ENCODE measurements at regions not wholly inside any gene's neighbourhood (a gene's known extent, or its start where the extent isn't known, plus 50 kb on each side); places are given as distances from the start of the nearest gene placed in this dataset.
A peak's percentile ranks its signal among the peaks of the same experiment; 100 is the strongest.

GRCh38 chr9:113675475-113675941 is 200.6 kb upstream of the ZNF618 start:
- Histone ChIP-seq H3K4ac (ENCODE audit: low read depth, low read length) (peak overlapping the region; percentile 88), H2AK5ac (ENCODE audit: low read depth, low read length) (peak overlapping the region; percentile 83), H3K18ac (ENCODE audit: low read depth, low read length) (peak overlapping the region; percentile 39), H2BK20ac (ENCODE audit: low read depth, low read length) (peak overlapping the region; percentile 97), H4K5ac (ENCODE audit: low read depth, low read length) (peak overlapping the region; percentile 26), H2AFZ (replicated peaks; ENCODE audit: low read length, poor library complexity) (peak overlapping the region; percentile 69), H3K9me3 (ENCODE audit: control insufficient read depth, insufficient read depth, low read length) (no peaks in the 10 kb centered on the region), H3K9ac (ENCODE audit: low read depth, low read length) (peak overlapping the region; percentile 7; the same call in 1 of the 2 replicates), H2AK9ac (replicated peaks; ENCODE audit: low read depth, low read length, poor library complexity) (peak overlapping the region; percentile 94), H4K20me1 (ENCODE audit: insufficient read depth, low read length) (no peaks in the 10 kb centered on the region), H4K8ac (ENCODE audit: low read depth in 2 of 2, low read length in 2 of 2) (peak overlapping the region; percentile 38 to 96), H3K9me1 (ENCODE audit: insufficient read depth, low read length) (peaks cover 21% of the 10 kb centered on the region), H3K4me2 (ENCODE audit: low read depth, low read length) (peak overlapping the region; percentile 27), H2BK120ac (ENCODE audit: low read depth, low read length) (peak overlapping the region; percentile 98), H3K4me3 (ENCODE audit: insufficient read depth, low read depth, low read length) (no peak overlapping the region), H3K14ac (replicated peaks; ENCODE audit: low read depth, low read length) (peak overlapping the region; percentile 89), H2BK5ac (ENCODE audit: low read depth, low read length, poor library complexity, severe bottlenecking) (peak overlapping the region; percentile 92), H4K91ac (ENCODE audit: insufficient read depth, low read depth, low read length) (peak overlapping the region; percentile 68), H2BK15ac (ENCODE audit: low read depth, low read length) (peak overlapping the region; percentile 98; the same call in 1 of the 3 replicates), H3K27me3 (ENCODE audit: control insufficient read depth, insufficient read depth, low read length) (no peaks in the 10 kb centered on the region), H3K79me1 (ENCODE audit: low read depth in 1 of 2, low read length in 2 of 2) (no peaks in the 10 kb centered on the region), H3K36me3 (ENCODE audit: control insufficient read depth, insufficient read depth, low read length) (no peaks in the 10 kb centered on the region), H3K27ac (ENCODE audit: insufficient read depth, low read length) (peak overlapping the region; percentile 73), H3K4me1 (ENCODE audit: control insufficient read depth, insufficient read depth, low read length) (peaks cover 21% of the 10 kb centered on the region), H3K23ac (ENCODE audit: low read depth, low read length) (peak overlapping the region; percentile 72), H3K56ac (ENCODE audit: extremely low read depth, insufficient read depth, low read length) (peak overlapping the region; percentile 45; the same call in 1 of the 2 replicates)
- POLR2A ChIA-PET (ENCODE audit: unreplicated experiment), result interaction anchor here (0.6 to 0.7 kb wide), 2 partner anchors 37 to 322 kb away, joined by 3 to 4 read pairs; no protein-coding TSS in a partner anchor
- 0% methylated on average over 1 of the region's 10 CpGs; no CpG with 5 or more reads in 1 of the 2 experiments for WGBS, 2 experiments (ENCODE audit: extremely low coverage in 2 of 2, insufficient read length in 1 of 2)
- BruUV-seq (replicated peaks), result no TSS peak
- DNase-seq (peak; percentile 100), ATAC-seq (ENCODE audit: low read depth) (peak; percentile 90)
- CTCF ChIA-PET, result interaction anchor here (0.6 to 1.4 kb wide), 3 partner anchors 17 to 977 kb away, joined by 3 to 4 read pairs (median 3); no protein-coding TSS in a partner anchor
- intact Hi-C loops (cut with micrococcal nuclease) (no loop called here), dilution Hi-C loops (cut with HindIII; ENCODE audit: low sequenced_read_pairs, unreplicated experiment) (no loop called here), in situ Hi-C loops (cut with MboI; ENCODE audit: low sequenced_read_pairs) (no loop called here)
- peak; percentile 79 for TF ChIP-seq MAFK (IDR thresholded peaks at IDR 0.05; ENCODE audit: low read depth, low read length)
- no peak for TF ChIP-seq RAD21 (IDR thresholded peaks at IDR 0.05; ENCODE audit: low read length)
- peak; percentile 90 for TF ChIP-seq FOS (IDR thresholded peaks at IDR 0.05; ENCODE audit: low read depth, low read length)
- 0 out of 2 replicates have a peak, but pooled peaks have one; percentile 8 for TF ChIP-seq SMC3 (IDR thresholded peaks at IDR 0.05; ENCODE audit: low read depth, low read length)
- no peak for TF ChIP-seq ELK1 (IDR thresholded peaks at IDR 0.05; ENCODE audit: borderline replicate concordance, low read depth, low read length)
- peak; percentile 93 for TF ChIP-seq USF2 (IDR thresholded peaks at IDR 0.05; ENCODE audit: low read depth, low read length)
- TF ChIP-seq CEBPB (IDR thresholded peaks at IDR 0.05; ENCODE audit: low read depth, low read length), result no peak
- peak; percentile 49; the same call in 1 of the 2 replicates for TF ChIP-seq NFE2L2 (IDR thresholded peaks at IDR 0.05; ENCODE audit: low read depth, low read length)
- no peak for TF ChIP-seq MXI1 (IDR thresholded peaks at IDR 0.05; ENCODE audit: borderline replicate concordance, low read depth, low read length)
- peak; percentile 52 for TF ChIP-seq BHLHE40 (IDR thresholded peaks at IDR 0.05; ENCODE audit: low read depth, low read length)
- no peak for TF ChIP-seq CHD1 (IDR thresholded peaks at IDR 0.05; ENCODE audit: low read depth, low read length)
- TF ChIP-seq RFX5 (IDR thresholded peaks at IDR 0.05; ENCODE audit: low read depth, low read length), result no peak
- TF ChIP-seq MAZ (IDR thresholded peaks at IDR 0.05; ENCODE audit: borderline replicate concordance, low read depth, low read length), result 0 out of 2 replicates have a peak, but pooled peaks have one; percentile 20
- TF ChIP-seq RCOR1 (IDR thresholded peaks at IDR 0.05; ENCODE audit: insufficient replicate concordance, low read length), result no peak
- TF ChIP-seq CTCF (conservative IDR thresholded peaks at IDR 0.05; ENCODE audit: low read depth, low read length), result no peak

All from IMR-90 (cell line).